H9 (cell line): ENCODE measurements at regions not wholly inside any gene's neighbourhood (a gene's known extent, or its start where the extent isn't known, plus 50 kb on each side); places are given as distances from the start of the nearest gene placed in this dataset.

Experiments
- DNase-seq: peaks from one replicate; pipeline ENCODE4 v3.0.0-alpha.2; 2017
- H2AFZ ChIP-seq: one replicate; pipeline ENCODE4 v1.6.1; 2013; ENCODE audit warnings: mild to moderate bottlenecking, low read length, control low read depth, moderate library complexity
- H2AK5ac ChIP-seq: 2 replicates; pipeline ENCODE4 v1.6.1; 2013; ENCODE audit warnings: low read length, control low read depth, mixed read lengths; ENCODE audit not compliant: insufficient read length
- H2BK120ac ChIP-seq: one replicate; pipeline ENCODE4 v1.6.1; 2013; ENCODE audit warnings: low read depth, mild to moderate bottlenecking, low read length, control low read depth, inconsistent platforms; ENCODE audit not compliant: poor library complexity, severe bottlenecking
- H2BK12ac ChIP-seq: 2 replicates; pipeline ENCODE4 v1.6.1; 2013; ENCODE audit warnings: low read length, control low read depth, mixed read lengths, low read depth; ENCODE audit not compliant: insufficient read length
- H2BK15ac ChIP-seq: 2 replicates; pipeline ENCODE4 v1.6.1; 2013; ENCODE audit warnings: low read depth, low read length, control low read depth
- H2BK20ac ChIP-seq: one replicate; pipeline ENCODE4 v1.6.1; 2013; ENCODE audit warnings: low read depth, mild to moderate bottlenecking, low read length, control low read depth, inconsistent platforms; ENCODE audit not compliant: poor library complexity, severe bottlenecking
- H2BK5ac ChIP-seq: 2 replicates; pipeline ENCODE4 v1.6.1; 2013; ENCODE audit warnings: low read length, control low read depth, mixed read lengths; ENCODE audit not compliant: insufficient read length
- H3K14ac ChIP-seq: 2 replicates; pipeline ENCODE4 v1.6.1; 2013; ENCODE audit warnings: low read length, control low read depth; ENCODE audit not compliant: insufficient read depth
- H3K18ac ChIP-seq: 2 replicates; pipeline ENCODE4 v1.6.1; 2013; ENCODE audit warnings: low read depth, mild to moderate bottlenecking, mixed read lengths, low read length, control low read depth; ENCODE audit not compliant: insufficient read length
- H3K23ac ChIP-seq: 2 replicates; pipeline ENCODE4 v1.6.1; 2013; ENCODE audit warnings: low read length, control low read depth, mixed read lengths, low read depth; ENCODE audit not compliant: insufficient read length
- H3K23me2 ChIP-seq: 2 replicates; pipeline ENCODE4 v1.6.1; 2013; ENCODE audit warnings: low read depth, mild to moderate bottlenecking, mixed read lengths, low read length, control low read depth; ENCODE audit not compliant: insufficient read length, poor library complexity, severe bottlenecking
- H3K27ac ChIP-seq: 2 replicates; pipeline ENCODE4 v1.5.1; 2013; ENCODE audit warnings: low read length, control low read depth, mixed read lengths, low read depth; ENCODE audit not compliant: insufficient read length
- H3K27me3 ChIP-seq: 2 replicates; pipeline ENCODE4 v1.6.1; 2013; ENCODE audit warnings: low read length, control low read depth, inconsistent platforms; ENCODE audit not compliant: insufficient read depth
- H3K4ac ChIP-seq: 2 replicates; pipeline ENCODE4 v1.6.1; 2013; ENCODE audit warnings: low read depth, mild to moderate bottlenecking, control low read depth, inconsistent platforms, low read length, moderate library complexity
- H3K4me1 ChIP-seq: 2 replicates; pipeline ENCODE4 v1.6.1; 2013; ENCODE audit warnings: low read length, control low read depth, inconsistent platforms; ENCODE audit not compliant: insufficient read depth
- H3K4me2 ChIP-seq: 2 replicates; pipeline ENCODE4 v1.6.1; 2013; ENCODE audit warnings: low read length, control low read depth, mixed read lengths; ENCODE audit not compliant: insufficient read length, insufficient read depth
- H3K56ac ChIP-seq: 2 replicates; pipeline ENCODE4 v1.6.1; 2013; ENCODE audit warnings: low read depth, mild to moderate bottlenecking, mixed read lengths, low read length, control low read depth; ENCODE audit not compliant: insufficient read length
- H3K79me1 ChIP-seq: 2 replicates; pipeline ENCODE4 v1.6.1; 2013; ENCODE audit warnings: low read depth, mild to moderate bottlenecking, moderate library complexity, low read length, control low read depth, inconsistent platforms; ENCODE audit not compliant: insufficient read depth, poor library complexity, severe bottlenecking
- H3K79me2 ChIP-seq: 2 replicates; pipeline ENCODE4 v1.6.1; 2013; ENCODE audit warnings: low read length, control low read depth, inconsistent platforms; ENCODE audit not compliant: insufficient read depth
- H3K9ac ChIP-seq: 2 replicates; pipeline ENCODE4 v1.6.1; 2013; ENCODE audit warnings: low read length, control low read depth, mixed read lengths; ENCODE audit not compliant: insufficient read length; ENCODE audit errors: extremely low read depth
- H3K9me3 ChIP-seq: one replicate; pipeline ENCODE4 v1.6.1; 2013; ENCODE audit warnings: low read depth, low read length, inconsistent platforms; ENCODE audit not compliant: control insufficient read depth
- H3T11ph ChIP-seq: one replicate; pipeline ENCODE4 v1.6.1; 2013; ENCODE audit warnings: mild to moderate bottlenecking, low read length, control low read depth, inconsistent platforms
- H4K20me1 ChIP-seq: one replicate; pipeline ENCODE4 v1.6.1; 2013; ENCODE audit not compliant: control insufficient read depth, insufficient read length, insufficient read depth
- H4K5ac ChIP-seq: 2 replicates; pipeline ENCODE4 v1.6.1; 2013; ENCODE audit warnings: low read depth, mild to moderate bottlenecking, mixed read lengths, low read length, control low read depth; ENCODE audit not compliant: insufficient read length
- H4K8ac ChIP-seq: replicated peaks from 2 replicates; pipeline ENCODE4 v1.6.1; 2013; ENCODE audit warnings: low read length, control low read depth, mixed read lengths, low read depth; ENCODE audit not compliant: insufficient read length
- H4K91ac ChIP-seq: 2 replicates; pipeline ENCODE4 v1.6.1; 2013; ENCODE audit warnings: low read depth, mild to moderate bottlenecking, moderate library complexity, mixed read lengths, low read length, control low read depth; ENCODE audit not compliant: insufficient read length
- H3K27ac Mint-ChIP-seq, 3 experiments: 2 replicates in 2 of 3; 3 replicates in 1 of 3; pipeline ENCODE4 v1.8.0; 2020 to 2021; ENCODE audit warnings: mixed read lengths in 3 of 3, mild to moderate bottlenecking in 1 of 3, moderate library complexity in 1 of 3
- H3K27me3 Mint-ChIP-seq: 2 replicates; pipeline ENCODE4 v1.8.0; 2021; ENCODE audit warnings: low read depth, mild to moderate bottlenecking, moderate library complexity, mixed read lengths
- H3K36me3 Mint-ChIP-seq, 3 experiments: 2 replicates in 2 of 3; 3 replicates in 1 of 3; pipeline ENCODE4 v1.8.0; 2020 to 2021; ENCODE audit warnings: low read depth in 3 of 3, mixed read lengths in 3 of 3; ENCODE audit not compliant: insufficient read depth in 1 of 3
- H3K4me1 Mint-ChIP-seq, 2 experiments: 2 replicates each; pipeline ENCODE4 v1.8.0; 2020; ENCODE audit warnings: mixed read lengths in 2 of 2
- H3K4me3 Mint-ChIP-seq, 2 experiments: 2 replicates in 1 of 2; 3 replicates in 1 of 2; pipeline ENCODE4 v1.8.0; 2020 to 2021; ENCODE audit warnings: mild to moderate bottlenecking in 2 of 2, mixed read lengths in 2 of 2, moderate library complexity in 1 of 2
- H3K9me3 Mint-ChIP-seq, 2 experiments: 2 replicates in 1 of 2; 3 replicates in 1 of 2; pipeline ENCODE4 v1.8.0; 2020; ENCODE audit warnings: mild to moderate bottlenecking in 2 of 2, mixed read lengths in 2 of 2, moderate library complexity in 1 of 2
- WGBS: extraction: QIAGEN DNeasy Blood & Tissue Kit; methylation state at CpG from one replicate; pipeline ENCODE4 v1.1.7; 2013; ENCODE audit warnings: missing lambda C conversion rate, low lambda C conversion rate, mixed read lengths; ENCODE audit not compliant: insufficient read length; ENCODE audit errors: extremely low coverage; 5-methylcytosine and 5-hydroxymethylcytosine counted together
- TF ChIP-seq, protein P1 (sequence below): fragments of 200-600 bp; sonication (generic); conservative IDR thresholded peaks from 3 replicates; pipeline ENCODE4 v1.8.0; 2021; ENCODE audit warnings: antibody characterized with exemption, mild to moderate bottlenecking

DNA sequence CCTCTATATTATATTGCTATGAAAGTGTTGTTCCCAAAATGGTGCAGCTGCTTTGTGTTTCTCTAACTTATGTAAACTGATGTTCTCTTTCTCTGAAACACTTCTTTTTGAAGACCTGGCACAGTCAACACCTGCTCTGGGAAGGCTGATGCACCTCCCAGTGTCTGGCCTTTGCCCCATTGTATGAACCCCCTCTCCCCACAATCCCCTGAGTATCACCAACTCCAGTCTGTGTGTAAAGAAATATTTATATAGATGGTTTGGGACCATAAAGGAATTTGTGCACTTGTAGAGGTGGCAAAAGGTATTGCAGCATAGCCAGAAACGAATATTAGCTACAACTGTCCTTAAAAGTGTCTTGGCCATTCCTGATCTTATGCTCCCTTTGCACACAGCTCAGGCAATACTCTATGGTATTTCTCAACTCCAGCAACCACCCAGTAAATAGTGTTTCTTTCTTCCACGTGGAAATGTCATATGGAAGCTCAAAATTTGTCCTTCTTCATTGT lies 365.2 kb upstream of the DDI1 start:
- H3K18ac ChIP-seq = no peak overlapping the region
- H3K4ac ChIP-seq = no peak overlapping the region
- no peaks in the 10 kb centered on the region for H3K79me1 ChIP-seq
- H3K27ac Mint-ChIP-seq = no peak overlapping the region
- H3K79me2 ChIP-seq = no peaks in the 10 kb centered on the region
- H4K8ac ChIP-seq = no peak overlapping the region
- H4K20me1 ChIP-seq = no peaks in the 10 kb centered on the region
- H3K9me3 ChIP-seq = no peaks in the 10 kb centered on the region
- no peaks in the 10 kb centered on the region for H3K23me2 ChIP-seq
- H2BK20ac ChIP-seq = no peak overlapping the region
- H3K36me3 Mint-ChIP-seq = no peaks in the 10 kb centered on the region
- H2BK5ac ChIP-seq = no peak overlapping the region
- no peak overlapping the region for H3K14ac ChIP-seq
- H3K27me3 Mint-ChIP-seq = no peaks in the 10 kb centered on the region
- H3K23ac ChIP-seq = no peak overlapping the region
- no peak overlapping the region for H3K9ac ChIP-seq
- H4K91ac ChIP-seq = no peak overlapping the region
- H2AFZ ChIP-seq = no peak overlapping the region
- H3K27me3 ChIP-seq = no peaks in the 10 kb centered on the region
- H3K4me1 ChIP-seq = no peaks in the 10 kb centered on the region
- no peak overlapping the region for H2BK12ac ChIP-seq
- TF ChIP-seq, protein P1, sequence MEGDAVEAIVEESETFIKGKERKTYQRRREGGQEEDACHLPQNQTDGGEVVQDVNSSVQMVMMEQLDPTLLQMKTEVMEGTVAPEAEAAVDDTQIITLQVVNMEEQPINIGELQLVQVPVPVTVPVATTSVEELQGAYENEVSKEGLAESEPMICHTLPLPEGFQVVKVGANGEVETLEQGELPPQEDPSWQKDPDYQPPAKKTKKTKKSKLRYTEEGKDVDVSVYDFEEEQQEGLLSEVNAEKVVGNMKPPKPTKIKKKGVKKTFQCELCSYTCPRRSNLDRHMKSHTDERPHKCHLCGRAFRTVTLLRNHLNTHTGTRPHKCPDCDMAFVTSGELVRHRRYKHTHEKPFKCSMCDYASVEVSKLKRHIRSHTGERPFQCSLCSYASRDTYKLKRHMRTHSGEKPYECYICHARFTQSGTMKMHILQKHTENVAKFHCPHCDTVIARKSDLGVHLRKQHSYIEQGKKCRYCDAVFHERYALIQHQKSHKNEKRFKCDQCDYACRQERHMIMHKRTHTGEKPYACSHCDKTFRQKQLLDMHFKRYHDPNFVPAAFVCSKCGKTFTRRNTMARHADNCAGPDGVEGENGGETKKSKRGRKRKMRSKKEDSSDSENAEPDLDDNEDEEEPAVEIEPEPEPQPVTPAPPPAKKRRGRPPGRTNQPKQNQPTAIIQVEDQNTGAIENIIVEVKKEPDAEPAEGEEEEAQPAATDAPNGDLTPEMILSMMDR = peak; percentile 34; the same call in 2 of the 3 replicates
- H3K27ac ChIP-seq = no peak overlapping the region
- no peak overlapping the region for H2AK5ac ChIP-seq
- no peak overlapping the region for H3K4me2 ChIP-seq
- no peak overlapping the region for H3K56ac ChIP-seq
- H3K4me1 Mint-ChIP-seq = no peaks in the 10 kb centered on the region
- WGBS = no CpG with 5 or more reads among the region's 2 CpGs
- no peaks in the 10 kb centered on the region for H3K9me3 Mint-ChIP-seq
- no peak overlapping the region for H4K5ac ChIP-seq
- H3T11ph ChIP-seq = no peak overlapping the region
- no peak overlapping the region for H2BK15ac ChIP-seq
- H3K4me3 Mint-ChIP-seq = no peak overlapping the region
- DNase-seq = no peak
- H2BK120ac ChIP-seq = no peak overlapping the region
